ENCODE measurements at regions not wholly inside any gene's neighbourhood (a gene's known extent, or its start where the extent isn't known, plus 50 kb on each side); places are given as distances from the start of the nearest gene placed in this dataset.
A peak's percentile ranks its signal among the peaks of the same experiment; 100 is the strongest.

DNA sequence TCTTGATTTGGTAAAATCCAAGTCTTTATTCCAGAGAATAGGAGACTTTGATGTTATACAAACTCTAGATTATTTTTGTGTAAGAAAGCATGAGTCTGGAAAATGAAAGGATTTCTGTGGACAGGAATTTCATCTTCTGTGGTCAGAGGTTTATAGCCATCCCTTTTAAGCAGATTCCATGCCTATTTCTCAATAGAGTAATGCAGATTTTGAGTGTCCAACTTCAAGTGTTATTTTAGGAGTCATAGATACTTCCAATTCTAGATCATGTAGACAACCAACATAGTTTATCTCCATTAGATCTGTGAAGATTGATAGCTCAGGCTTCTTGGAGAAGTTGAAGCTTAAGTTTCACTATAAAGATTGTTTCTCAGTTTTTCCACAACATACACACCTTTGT, 379.7 kb downstream of the PSAT1 start:
- H3K4me3 ChIP-seq (ENCODE audit: low read depth, low read length) = no peak overlapping the region
- POLR2A ChIA-PET = interaction anchor here (0.8 to 1.0 kb wide), 2 partner anchors 22 to 84 kb away, joined by 3 read pairs; no protein-coding TSS in a partner anchor
- peak; percentile 72 for DNase-seq (ENCODE audit: low read depth)

GRCh38 chr9:78677326-78677725, 380.4 kb downstream of the PSAT1 start:
- Histone ChIP-seq H3K27me3 (ENCODE audit: control insufficient read depth, insufficient read depth, low read length) (no peaks in the 10 kb centered on the region), H3K4me3 (ENCODE audit: low read depth, low read length) (no peak overlapping the region), H3K36me3 (ENCODE audit: control insufficient read depth, insufficient read depth, low read length) (no peaks in the 10 kb centered on the region)
- TF ChIP-seq, protein P1, sequence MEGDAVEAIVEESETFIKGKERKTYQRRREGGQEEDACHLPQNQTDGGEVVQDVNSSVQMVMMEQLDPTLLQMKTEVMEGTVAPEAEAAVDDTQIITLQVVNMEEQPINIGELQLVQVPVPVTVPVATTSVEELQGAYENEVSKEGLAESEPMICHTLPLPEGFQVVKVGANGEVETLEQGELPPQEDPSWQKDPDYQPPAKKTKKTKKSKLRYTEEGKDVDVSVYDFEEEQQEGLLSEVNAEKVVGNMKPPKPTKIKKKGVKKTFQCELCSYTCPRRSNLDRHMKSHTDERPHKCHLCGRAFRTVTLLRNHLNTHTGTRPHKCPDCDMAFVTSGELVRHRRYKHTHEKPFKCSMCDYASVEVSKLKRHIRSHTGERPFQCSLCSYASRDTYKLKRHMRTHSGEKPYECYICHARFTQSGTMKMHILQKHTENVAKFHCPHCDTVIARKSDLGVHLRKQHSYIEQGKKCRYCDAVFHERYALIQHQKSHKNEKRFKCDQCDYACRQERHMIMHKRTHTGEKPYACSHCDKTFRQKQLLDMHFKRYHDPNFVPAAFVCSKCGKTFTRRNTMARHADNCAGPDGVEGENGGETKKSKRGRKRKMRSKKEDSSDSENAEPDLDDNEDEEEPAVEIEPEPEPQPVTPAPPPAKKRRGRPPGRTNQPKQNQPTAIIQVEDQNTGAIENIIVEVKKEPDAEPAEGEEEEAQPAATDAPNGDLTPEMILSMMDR (IDR thresholded peaks at IDR 0.05; ENCODE audit: insufficient read depth, low read depth, low read length) = no peak
- ChIA-PET POLR2A (interaction anchor here (0.8 kb wide), 1 partner anchor 21 kb away, joined by 3 read pairs; no protein-coding TSS in a partner anchor), CTCF (interaction anchor here (1.2 to 1.3 kb wide), 2 partner anchors 13 to 36 kb away, joined by 4 read pairs; no protein-coding TSS in a partner anchor)
- no peak for DNase-seq (ENCODE audit: low read depth)

More for the DNA sequence above, 379.7 kb downstream of the PSAT1 start:
- H3K27me3 ChIP-seq (ENCODE audit: control insufficient read depth, insufficient read depth, low read length) = no peaks in the 10 kb centered on the region
- no peaks in the 10 kb centered on the region for H3K36me3 ChIP-seq (ENCODE audit: control insufficient read depth, insufficient read depth, low read length)
- TF ChIP-seq, protein P1 (IDR thresholded peaks at IDR 0.05; ENCODE audit: insufficient read depth, low read depth, low read length) = no peak
- CTCF ChIA-PET = interaction anchor here (1.1 to 1.3 kb wide), 3 partner anchors 9 to 37 kb away, joined by 3 to 4 read pairs (median 4); no protein-coding TSS in a partner anchor

DNA sequence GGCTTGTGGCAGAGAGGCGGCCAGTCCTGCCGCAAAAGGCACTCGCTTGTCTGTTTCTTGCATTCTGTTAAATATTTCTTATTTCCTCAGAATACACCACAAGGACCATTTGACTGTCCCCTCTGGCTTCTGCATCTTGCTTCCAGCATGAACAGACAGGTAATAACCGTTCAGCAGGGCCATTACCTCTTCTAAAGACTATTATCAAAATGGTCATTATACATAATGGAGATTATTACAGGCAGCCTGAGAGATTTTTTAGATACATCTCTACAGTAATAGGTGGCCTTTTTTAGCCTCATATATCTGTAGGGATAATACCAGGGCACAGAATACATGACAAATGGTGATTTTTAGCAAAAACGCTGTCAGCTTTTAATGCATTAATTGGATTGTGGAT, 382.0 kb downstream of the PSAT1 start:
- DNase-seq (ENCODE audit: low read depth) = no peak
- ChIA-PET POLR2A (no interaction called here), CTCF (no interaction called here)
- Histone ChIP-seq H3K36me3 (ENCODE audit: control insufficient read depth, insufficient read depth, low read length) (no peaks in the 10 kb centered on the region), H3K4me3 (ENCODE audit: low read depth, low read length) (no peak overlapping the region), H3K27me3 (ENCODE audit: control insufficient read depth, insufficient read depth, low read length) (no peaks in the 10 kb centered on the region)
- TF ChIP-seq, protein P1 (IDR thresholded peaks at IDR 0.05; ENCODE audit: insufficient read depth, low read depth, low read length) = no peak

DNA sequence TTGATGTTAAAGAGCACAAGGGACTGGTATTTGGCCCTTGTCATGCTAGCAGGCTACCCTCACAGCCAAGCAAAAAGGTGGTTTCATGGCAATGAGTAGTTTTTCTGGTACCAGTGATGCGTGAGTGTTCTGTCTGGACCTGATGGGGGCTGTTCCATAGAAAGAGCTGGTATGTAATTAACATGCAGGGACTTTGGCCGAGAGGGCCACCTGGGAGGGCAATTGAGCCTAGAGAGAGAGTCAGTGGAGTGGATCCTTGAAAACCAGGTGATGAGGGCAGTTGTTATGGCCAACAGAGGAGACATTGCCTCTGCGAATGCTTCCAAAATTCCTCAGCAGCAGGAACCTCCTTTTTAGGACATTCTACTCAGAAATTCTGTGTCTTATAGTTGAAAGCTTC, 383.3 kb downstream of the PSAT1 start:
- TF ChIP-seq, protein P1 (IDR thresholded peaks at IDR 0.05; ENCODE audit: insufficient read depth, low read depth, low read length) = no peak
- ChIA-PET CTCF (no interaction called here), POLR2A (no interaction called here)
- Histone ChIP-seq H3K36me3 (ENCODE audit: control insufficient read depth, insufficient read depth, low read length) (no peaks in the 10 kb centered on the region), H3K27me3 (ENCODE audit: control insufficient read depth, insufficient read depth, low read length) (no peaks in the 10 kb centered on the region), H3K4me3 (ENCODE audit: low read depth, low read length) (no peak overlapping the region)
- no peak for DNase-seq (ENCODE audit: low read depth)

DNA sequence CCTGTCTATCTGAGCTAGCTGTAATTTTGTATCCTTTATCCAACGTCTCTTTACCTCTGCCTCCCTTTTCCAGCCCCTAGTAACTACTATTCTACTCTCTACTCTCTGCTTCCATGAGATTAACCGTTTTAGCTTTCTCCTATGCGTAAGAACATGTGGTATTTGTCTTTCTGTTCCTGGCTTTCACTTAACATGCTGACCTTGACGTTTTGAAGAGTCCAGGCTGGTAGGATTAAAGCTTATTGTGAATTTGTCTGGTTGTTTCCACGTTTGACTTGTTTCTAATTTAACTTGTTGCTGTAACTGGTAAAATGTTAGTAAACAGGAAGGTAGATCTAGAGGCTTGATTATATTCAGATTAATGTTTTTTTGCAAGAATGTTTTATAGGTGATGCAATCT, 385.3 kb downstream of the PSAT1 start:
- no peak overlapping the region for H3K4me3 ChIP-seq (ENCODE audit: low read depth, low read length)
- POLR2A ChIA-PET = no interaction called here
- no peak for DNase-seq (ENCODE audit: low read depth)

More for the DNA sequence above, 385.3 kb downstream of the PSAT1 start:
- no peaks in the 10 kb centered on the region for H3K27me3 ChIP-seq (ENCODE audit: control insufficient read depth, insufficient read depth, low read length)
- TF ChIP-seq, protein P1 (IDR thresholded peaks at IDR 0.05; ENCODE audit: insufficient read depth, low read depth, low read length) = no peak
- H3K36me3 ChIP-seq (ENCODE audit: control insufficient read depth, insufficient read depth, low read length) = no peaks in the 10 kb centered on the region
- CTCF ChIA-PET = no interaction called here

Data from BJ (cell line).